Tibial artery (tissue), 4 donors: ENCODE measurements at regions not wholly inside any gene's neighbourhood (a gene's known extent, or its start where the extent isn't known, plus 50 kb on each side); places are given as distances from the start of the nearest gene placed in this dataset.
"Not testable (repeated sequence)": the region's sequence is repeated elsewhere in the genome, so short reads cannot be mapped to it uniquely, and the experiment has no call there.

Experiments used
- DNase-seq, 2 donors: peaks; one replicate each; pipeline ENCODE4 v3.0.0-alpha.2; 2019
- H3K27ac ChIP-seq, 2 donors: fragments of 200-600 bp; sonication (generic) in 1 of 2; 1 replicate in 1 of 2; 2 replicates in 1 of 2; pipeline ENCODE4 v1.5.1; 2018 to 2019; ENCODE audit warnings: mild to moderate bottlenecking in 1 of 2
- H3K27me3 ChIP-seq, 2 donors: fragments of 200-600 bp; sonication (generic) in 1 of 2; one replicate each; pipeline versions ENCODE4 v1.5.1 to v1.6.0; 2016 to 2019
- H3K36me3 ChIP-seq, 3 donors: fragments of 200-600 bp; sonication (generic) in 2 of 3; one replicate each; pipeline ENCODE4 v1.5.1; 2016 to 2019; ENCODE audit warnings: mild to moderate bottlenecking in 2 of 3
- H3K4me1 ChIP-seq, 4 donors: fragments of 200-600 bp; sonication (generic) in 2 of 4; 1 replicate in 3 of 4; 2 replicates in 1 of 4; pipeline ENCODE4 v1.5.1; 2016 to 2019
- H3K4me3 ChIP-seq, 2 donors: fragments of 200-600 bp; sonication (generic) in 1 of 2; 1 replicate in 1 of 2; 2 replicates in 1 of 2; pipeline ENCODE4 v1.5.1; 2018 to 2019; ENCODE audit warnings: mild to moderate bottlenecking in 2 of 2
- H3K9me3 ChIP-seq, 3 donors: fragments of 200-600 bp; sonication (generic) in 1 of 3; one replicate each; pipeline ENCODE4 v1.5.1; 2016 to 2019
- CTCF ChIP-seq, 2 experiments: fragments of 200-600 bp in 1 of 2; fragments of 450-650 bp in 1 of 2; IDR thresholded peaks; one replicate each; pipeline ENCODE4 v1.5.1; 2017 to 2019; ENCODE audit warnings: antibody characterized with exemption in 2 of 2, mild to moderate bottlenecking in 1 of 2, moderate library complexity in 1 of 2
- intact Hi-C: fragments of 100-400 bp; cut with DNase I; formaldehyde crosslinking; loops from one replicate; pipeline ENCODE4 v1.15.0; 2023; ENCODE audit warnings: low total_unique reads

- Histone ChIP-seq H3K27ac (no peak overlapping the region), H3K4me3 (no peak overlapping the region), H3K9me3 (no peaks in the 10 kb centered on the region), H3K4me1 (peaks cover 0 to 20% (median 7%) of the 10 kb centered on the region in 4 donors), H3K27me3 (no peaks in the 10 kb centered on the region), H3K36me3 (no peaks in the 10 kb centered on the region)
- intact Hi-C loops = no loop called here
- no peak for TF ChIP-seq CTCF (IDR thresholded peaks at IDR 0.05)
- DNase-seq = no peak
Measured at GRCh38 chr12:75754698-75755097, 243.3 kb upstream of the KRR1 start.

- Histone ChIP-seq H3K36me3 (no peaks in the 10 kb centered on the region), H3K4me1 (peaks cover 0 to 18% (median 7%) of the 10 kb centered on the region in 4 donors), H3K9me3 (no peaks in the 10 kb centered on the region), H3K4me3 (no peak overlapping the region), H3K27ac (no peak overlapping the region), H3K27me3 (no peaks in the 10 kb centered on the region)
- DNase-seq = no peak
- intact Hi-C loops = no loop called here
- no peak for TF ChIP-seq CTCF (IDR thresholded peaks at IDR 0.05)
Measured at GRCh38 chr12:75754141-75754540, 242.7 kb upstream of the KRR1 start.

- H3K4me1 ChIP-seq = peaks cover 0 to 18% (median 7%) of the 10 kb centered on the region in 4 donors
- DNase-seq = no peak
- no peak overlapping the region for H3K4me3 ChIP-seq
- TF ChIP-seq CTCF (IDR thresholded peaks at IDR 0.05) = no peak
- H3K36me3 ChIP-seq = no peaks in the 10 kb centered on the region
- H3K9me3 ChIP-seq = no peaks in the 10 kb centered on the region
- no peak overlapping the region for H3K27ac ChIP-seq
- intact Hi-C loops = no loop called here
- no peaks in the 10 kb centered on the region for H3K27me3 ChIP-seq
Measured at GRCh38 chr12:75751769-75752471, 240.5 kb upstream of the KRR1 start.

GRCh38 chr12:75750716-75751306 is 239.4 kb upstream of the KRR1 start:
- H3K4me1 ChIP-seq = peaks cover 0 to 18% (median 7%) of the 10 kb centered on the region in 4 donors
- no peak for TF ChIP-seq CTCF (IDR thresholded peaks at IDR 0.05)
- DNase-seq = no peak
- H3K36me3 ChIP-seq = no peaks in the 10 kb centered on the region
- H3K27me3 ChIP-seq = no peaks in the 10 kb centered on the region
- no peak overlapping the region for H3K4me3 ChIP-seq
- intact Hi-C loops = no loop called here
- peak overlapping the region in 1 of 2 donors; percentile 16 for H3K27ac ChIP-seq
- H3K9me3 ChIP-seq = no peaks in the 10 kb centered on the region

DNA sequence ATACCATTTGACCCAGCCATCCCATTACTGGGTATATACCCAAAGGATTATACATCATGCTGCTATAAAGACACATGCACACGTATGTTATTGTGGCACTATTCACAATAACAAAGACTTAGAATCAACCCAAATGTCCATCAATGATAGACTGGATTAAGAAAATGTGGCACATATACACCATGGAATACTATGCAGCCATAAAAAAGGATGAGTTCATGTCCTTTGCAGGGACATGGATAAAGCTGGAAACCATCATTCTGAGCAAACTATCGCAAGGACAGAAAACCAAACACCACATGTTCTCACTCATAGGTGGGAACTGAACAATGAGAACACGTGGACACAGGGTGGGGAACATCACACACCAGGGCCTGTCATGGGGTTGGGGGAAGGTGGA is 237.6 kb upstream of the KRR1 start:
- intact Hi-C loops, H3K27ac ChIP-seq, DNase-seq, H3K36me3 ChIP-seq, H3K9me3 ChIP-seq, H3K27me3 ChIP-seq, H3K4me3 ChIP-seq: not testable (repeated sequence)
- peaks cover 0 to 18% (median 7%) of the 10 kb centered on the region in 4 donors for H3K4me1 ChIP-seq

DNA sequence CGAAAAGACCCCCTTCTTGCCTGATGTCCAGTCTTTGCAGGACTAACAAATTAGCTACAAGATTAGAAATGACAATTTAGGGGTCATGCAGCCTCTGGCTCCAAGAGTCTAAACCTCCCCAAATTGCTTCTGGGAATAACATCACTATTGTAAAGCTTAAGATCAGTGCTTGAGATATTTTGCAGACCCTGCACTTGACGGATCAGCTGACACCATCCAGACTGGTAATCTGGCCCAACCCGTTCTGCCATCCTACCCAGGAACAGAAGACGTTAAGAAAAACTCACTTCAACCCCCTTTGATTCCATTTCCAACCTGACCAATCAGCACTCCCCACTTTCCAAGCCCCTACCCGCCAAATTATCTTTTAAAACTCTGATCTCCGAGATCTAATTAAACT is 236.7 kb upstream of the KRR1 start:
- intact Hi-C loops = no loop called here

More for the DNA sequence above, 236.7 kb upstream of the KRR1 start:
- TF ChIP-seq CTCF (IDR thresholded peaks at IDR 0.05) = no peak
- no peaks in the 10 kb centered on the region for H3K9me3 ChIP-seq
- no peak overlapping the region for H3K4me3 ChIP-seq
- H3K27ac ChIP-seq = no peak overlapping the region
- peaks cover 0 to 18% (median 7%) of the 10 kb centered on the region in 4 donors for H3K4me1 ChIP-seq
- H3K27me3 ChIP-seq = no peaks in the 10 kb centered on the region
- H3K36me3 ChIP-seq = no peaks in the 10 kb centered on the region
- DNase-seq = no peak
